Activated CD4-positive, alpha-beta memory T cell treated with anti-CD3 and anti-CD28 coated beads for 36 hours (primary cell): ENCODE measurements at regions not wholly inside any gene's neighbourhood (a gene's known extent, or its start where the extent isn't known, plus 50 kb on each side); places are given as distances from the start of the nearest gene placed in this dataset.

ENCODE experiments used
- CTCF ChIA-PET: fragments of 350-600 bp; sonication (Branson Sonifier 250); formaldehyde crosslinking; loops from one replicate; lab custom pipeline; 2021; ENCODE audit warnings: antibody characterized with exemption, inconsistent platforms; lab: Charles Lee
- POLR2A ChIA-PET: fragments of 350-600 bp; sonication (Branson Sonifier 250); formaldehyde crosslinking; loops from one replicate; lab custom pipeline; 2021; ENCODE audit warnings: antibody characterized with exemption; lab: Charles Lee
- DNase-seq: peaks from one replicate; pipeline ENCODE4 v3.0.0-alpha.2; 2020
- H3K27ac Mint-ChIP-seq: one replicate; pipeline ENCODE4 v1.8.0; 2021; ENCODE audit warnings: mixed read lengths
- H3K27me3 Mint-ChIP-seq: one replicate; pipeline ENCODE4 v1.8.0; 2021; ENCODE audit warnings: mixed read lengths
- H3K36me3 Mint-ChIP-seq: one replicate; pipeline ENCODE4 v1.8.0; 2021; ENCODE audit warnings: mixed read lengths
- H3K4me1 Mint-ChIP-seq: one replicate; pipeline ENCODE4 v1.8.0; 2021; ENCODE audit warnings: low read depth, mixed read lengths
- H3K4me3 Mint-ChIP-seq: one replicate; pipeline ENCODE4 v1.8.0; 2021; ENCODE audit warnings: mild to moderate bottlenecking, mixed read lengths
- H3K9me3 Mint-ChIP-seq: one replicate; pipeline ENCODE4 v1.8.0; 2021; ENCODE audit warnings: mixed read lengths
- intact Hi-C: fragments of 100-400 bp; cut with micrococcal nuclease; formaldehyde crosslinking; loops from one replicate; pipeline ENCODE4 v1.15.1; 2023

DNA sequence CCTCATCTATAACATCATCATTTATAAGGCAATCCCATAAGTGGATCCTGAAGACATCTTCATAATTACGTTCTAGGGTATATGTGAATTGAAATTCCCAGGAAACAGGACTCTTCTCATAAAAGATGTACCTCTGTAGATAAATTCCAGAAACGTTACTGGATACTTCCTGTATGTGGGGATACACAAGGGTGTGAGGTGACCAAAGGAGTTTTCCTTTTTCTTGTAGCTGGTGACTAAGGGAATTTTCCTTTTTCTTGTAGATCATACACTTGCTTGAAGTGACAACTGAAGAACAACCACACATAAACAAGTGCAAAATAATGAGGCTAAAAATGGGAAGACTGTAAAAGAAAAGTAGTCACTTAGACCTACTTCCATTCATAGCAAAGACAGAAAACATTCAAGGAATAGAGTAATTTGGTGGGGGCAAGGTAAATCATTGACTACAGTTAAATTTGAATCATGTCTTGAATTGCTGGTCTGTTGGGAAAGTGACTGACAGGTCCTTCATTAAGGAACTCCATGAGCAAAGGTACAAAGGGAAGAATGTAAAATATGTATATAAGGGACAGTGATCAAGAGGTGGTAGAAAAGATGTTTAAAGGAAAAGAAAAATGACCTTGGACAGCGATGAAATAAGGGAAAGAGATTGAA, 53.2 kb upstream of the UBE2E3 start:
- H3K9me3 Mint-ChIP-seq, result no peaks in the 10 kb centered on the region
- peaks cover 1% of the 10 kb centered on the region for H3K27me3 Mint-ChIP-seq
- H3K4me3 Mint-ChIP-seq, result no peak overlapping the region
- intact Hi-C loops, result no loop called here
- POLR2A ChIA-PET, result no interaction called here
- no peak for DNase-seq
- H3K27ac Mint-ChIP-seq, result no peak overlapping the region
- H3K4me1 Mint-ChIP-seq, result no peaks in the 10 kb centered on the region
- H3K36me3 Mint-ChIP-seq, result no peaks in the 10 kb centered on the region
- CTCF ChIA-PET, result no interaction called here

DNA sequence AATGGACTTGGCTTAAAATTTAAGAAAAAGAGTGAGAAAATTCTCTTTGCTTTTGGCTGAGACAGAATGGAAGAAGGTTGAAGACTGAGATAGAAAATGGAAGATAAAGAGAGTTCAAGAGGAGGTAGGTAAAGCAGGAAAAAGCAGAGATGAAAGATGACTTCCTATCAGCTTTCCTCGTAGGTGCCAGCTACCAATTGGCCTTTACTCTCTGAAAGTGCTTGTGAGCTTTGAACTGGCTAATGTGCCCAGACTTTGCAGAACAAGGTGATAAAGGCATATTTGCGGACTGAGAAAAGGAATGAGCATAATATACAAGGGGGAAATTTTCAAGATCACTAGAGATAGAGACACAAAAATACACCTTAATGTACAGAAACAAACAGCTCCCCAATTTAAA, 54.7 kb upstream of the UBE2E3 start:
- Mint-ChIP-seq H3K4me3 (no peak overlapping the region), H3K27ac (no peak overlapping the region), H3K36me3 (no peaks in the 10 kb centered on the region), H3K4me1 (no peaks in the 10 kb centered on the region), H3K27me3 (peaks cover 1% of the 10 kb centered on the region), H3K9me3 (no peaks in the 10 kb centered on the region)
- ChIA-PET CTCF (no interaction called here), POLR2A (no interaction called here)
- intact Hi-C loops, result no loop called here
- DNase-seq, result no peak

GRCh38 chr2:180924063-180924462, 56.3 kb upstream of the UBE2E3 start:
- CTCF ChIA-PET, result interaction anchor here (0.7 kb wide), 1 partner anchor 801 kb away, joined by 3 read pairs; no protein-coding TSS in a partner anchor
- H3K36me3 Mint-ChIP-seq, result no peaks in the 10 kb centered on the region
- no peaks in the 10 kb centered on the region for H3K9me3 Mint-ChIP-seq
- DNase-seq, result no peak
- intact Hi-C loops, result no loop called here
- H3K4me3 Mint-ChIP-seq, result no peak overlapping the region
- H3K4me1 Mint-ChIP-seq, result no peaks in the 10 kb centered on the region
- no peak overlapping the region for H3K27ac Mint-ChIP-seq
- POLR2A ChIA-PET, result no interaction called here
- H3K27me3 Mint-ChIP-seq, result peaks cover 3% of the 10 kb centered on the region

DNA sequence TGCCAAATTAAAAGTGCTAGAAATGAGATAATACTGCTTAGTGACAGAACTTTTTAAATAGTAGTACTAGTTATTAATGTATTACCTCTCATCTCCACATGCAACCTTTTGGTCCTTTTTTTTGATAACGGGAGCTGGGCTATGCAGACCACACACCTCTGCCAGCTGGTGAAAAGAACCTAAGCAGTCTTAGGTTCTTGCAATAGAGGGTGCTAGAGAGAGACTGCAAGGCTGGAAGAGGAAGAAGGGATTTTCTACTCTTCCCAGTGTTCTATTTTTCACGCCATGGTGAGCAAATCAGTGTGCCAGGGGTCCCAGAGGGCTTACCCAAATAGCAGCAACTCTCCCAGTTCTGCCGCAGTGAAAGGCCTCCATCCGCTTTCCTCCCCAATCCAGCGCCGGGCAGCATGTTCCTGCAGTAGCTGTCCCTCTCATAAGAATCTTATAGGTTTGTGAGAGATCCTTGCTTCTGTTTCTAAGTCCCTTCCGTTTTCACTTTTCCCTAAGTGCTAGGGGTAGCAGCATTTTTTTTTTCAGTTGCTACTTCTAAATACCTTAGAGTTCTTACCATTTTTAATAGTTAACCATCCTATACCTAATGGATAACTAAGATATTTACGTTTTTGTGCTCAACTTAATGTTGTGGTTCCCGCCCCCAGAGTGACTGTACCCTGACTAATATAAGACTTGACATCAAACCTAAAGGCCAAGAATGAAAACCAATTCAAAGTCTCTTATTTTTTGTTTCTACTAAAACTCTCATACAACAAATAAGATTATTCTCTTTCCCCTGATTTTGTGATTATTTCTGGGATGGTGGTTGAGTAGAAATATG, 69.4 kb upstream of the UBE2E3 start:
- ChIA-PET CTCF (interaction anchor here (0.6 kb wide), 1 partner anchor 174 kb away, joined by 3 read pairs; no protein-coding TSS in a partner anchor), POLR2A (no interaction called here)
- intact Hi-C loops, result no loop called here
- H3K27ac Mint-ChIP-seq, result no peak overlapping the region
- no peaks in the 10 kb centered on the region for H3K36me3 Mint-ChIP-seq
- no peaks in the 10 kb centered on the region for H3K9me3 Mint-ChIP-seq
- no peak for DNase-seq
- peaks cover 8% of the 10 kb centered on the region for H3K27me3 Mint-ChIP-seq
- no peaks in the 10 kb centered on the region for H3K4me1 Mint-ChIP-seq
- no peak overlapping the region for H3K4me3 Mint-ChIP-seq

DNA sequence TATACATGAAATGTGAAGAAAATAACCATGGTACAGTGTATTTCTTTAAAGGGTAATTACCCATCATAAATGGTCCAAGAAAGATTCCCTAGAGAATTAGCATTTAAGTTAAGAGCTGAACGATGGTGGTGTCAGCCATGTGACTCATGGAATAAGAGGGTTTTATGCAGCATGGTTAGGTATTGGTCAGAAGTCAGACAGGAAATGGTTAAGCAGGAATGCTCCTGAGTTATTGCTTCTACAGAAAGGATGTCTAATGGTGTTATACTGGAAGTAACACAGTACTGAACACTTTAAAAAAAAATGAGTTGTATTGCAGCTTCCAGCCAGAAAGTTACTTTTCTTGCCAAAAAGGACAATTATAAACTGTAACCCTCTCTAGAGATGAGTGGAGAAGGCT, 72.7 kb upstream of the UBE2E3 start:
- no peaks in the 10 kb centered on the region for H3K4me1 Mint-ChIP-seq
- H3K4me3 Mint-ChIP-seq, result no peak overlapping the region
- DNase-seq, result no peak
- H3K27ac Mint-ChIP-seq, result no peak overlapping the region
- H3K9me3 Mint-ChIP-seq, result no peaks in the 10 kb centered on the region
- intact Hi-C loops, result no loop called here
- peaks cover 8% of the 10 kb centered on the region for H3K27me3 Mint-ChIP-seq
- POLR2A ChIA-PET, result no interaction called here
- CTCF ChIA-PET, result no interaction called here
- H3K36me3 Mint-ChIP-seq, result no peaks in the 10 kb centered on the region

- Mint-ChIP-seq H3K4me3 (no peak overlapping the region), H3K27me3 (peaks cover 12% of the 10 kb centered on the region), H3K36me3 (no peaks in the 10 kb centered on the region), H3K4me1 (no peaks in the 10 kb centered on the region), H3K9me3 (no peaks in the 10 kb centered on the region), H3K27ac (no peak overlapping the region)
- DNase-seq, result no peak
- CTCF ChIA-PET, result no interaction called here
- POLR2A ChIA-PET, result no interaction called here
- intact Hi-C loops, result no loop called here
These were observed 74.9 kb upstream of the UBE2E3 start for GRCh38 chr2:180905461-180905860.

DNA sequence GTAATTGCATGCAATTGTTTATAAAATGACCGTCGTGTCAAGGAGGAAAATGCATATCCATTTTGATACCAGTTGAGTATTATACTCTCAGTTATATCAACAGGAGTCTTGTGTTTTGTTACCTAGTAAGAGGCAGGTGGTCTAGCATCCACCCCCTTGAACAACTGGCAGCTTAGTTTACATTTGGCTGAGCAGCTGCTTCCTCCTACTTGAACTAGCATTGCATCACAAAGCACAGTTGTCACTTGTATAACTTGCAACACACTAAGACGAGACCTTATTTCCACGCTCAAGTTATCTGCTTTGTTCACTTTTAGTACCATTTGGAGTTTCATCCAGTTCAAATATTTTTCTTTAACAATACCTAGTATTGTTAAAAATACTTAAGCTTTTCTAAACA, 75.4 kb upstream of the UBE2E3 start:
- no peak overlapping the region for H3K27ac Mint-ChIP-seq
- no peaks in the 10 kb centered on the region for H3K9me3 Mint-ChIP-seq
- intact Hi-C loops, result no loop called here
- no peaks in the 10 kb centered on the region for H3K36me3 Mint-ChIP-seq
- H3K4me1 Mint-ChIP-seq, result no peaks in the 10 kb centered on the region
- CTCF ChIA-PET, result no interaction called here
- POLR2A ChIA-PET, result no interaction called here
- peaks cover 12% of the 10 kb centered on the region for H3K27me3 Mint-ChIP-seq
- no peak for DNase-seq
- no peak overlapping the region for H3K4me3 Mint-ChIP-seq

DNA sequence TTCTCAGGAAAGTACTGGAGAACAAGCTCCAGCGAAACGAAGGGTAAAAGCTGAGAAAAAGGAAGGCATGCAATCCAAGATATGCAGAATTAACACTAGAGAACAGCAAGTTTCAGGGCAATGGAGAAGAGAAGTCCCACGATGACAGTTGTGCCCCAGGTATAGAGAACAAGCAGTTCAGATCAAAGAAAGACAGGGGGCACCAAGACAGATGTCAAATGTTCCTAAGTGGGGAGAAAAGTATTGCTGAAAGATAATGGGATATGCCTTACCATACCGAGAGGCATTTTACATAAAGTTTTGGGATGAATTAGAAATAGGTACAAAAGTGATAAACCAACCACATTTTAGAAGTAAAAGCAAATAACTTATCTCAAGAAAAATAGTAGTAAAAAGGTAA, 79.1 kb upstream of the UBE2E3 start:
- no peak overlapping the region for H3K4me3 Mint-ChIP-seq
- DNase-seq, result no peak
- H3K27ac Mint-ChIP-seq, result no peak overlapping the region
- peaks cover 10% of the 10 kb centered on the region for H3K27me3 Mint-ChIP-seq
- ChIA-PET CTCF (no interaction called here), POLR2A (no interaction called here)
- no peaks in the 10 kb centered on the region for H3K36me3 Mint-ChIP-seq
- intact Hi-C loops, result no loop called here
- no peaks in the 10 kb centered on the region for H3K4me1 Mint-ChIP-seq
- no peaks in the 10 kb centered on the region for H3K9me3 Mint-ChIP-seq

DNA sequence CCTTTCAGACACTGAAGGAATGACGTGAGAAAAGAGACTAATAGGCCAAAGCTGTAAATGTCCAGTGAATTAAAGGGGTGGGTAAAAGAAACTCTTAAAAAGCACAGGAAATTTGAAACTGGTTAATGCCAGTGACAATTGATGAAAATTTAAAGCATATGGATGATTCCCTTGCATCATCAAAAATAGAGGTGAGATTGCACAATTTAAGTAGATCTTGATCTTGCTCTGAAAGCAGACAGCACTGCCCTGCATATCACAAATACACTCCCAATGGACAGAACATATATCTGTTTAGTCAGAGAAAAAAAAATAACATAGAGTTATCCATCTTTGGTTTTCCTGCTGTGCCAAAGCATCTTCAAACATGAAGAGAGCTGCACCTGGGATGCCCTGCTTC, 86.7 kb upstream of the UBE2E3 start:
- Mint-ChIP-seq H3K27me3 (peaks cover 2% of the 10 kb centered on the region), H3K27ac (no peak overlapping the region), H3K4me3 (no peak overlapping the region), H3K36me3 (no peaks in the 10 kb centered on the region), H3K9me3 (no peaks in the 10 kb centered on the region), H3K4me1 (no peaks in the 10 kb centered on the region)
- ChIA-PET POLR2A (no interaction called here), CTCF (no interaction called here)
- intact Hi-C loops, result no loop called here
- no peak for DNase-seq

- ChIA-PET POLR2A (no interaction called here), CTCF (no interaction called here)
- intact Hi-C loops, result no loop called here
- no peaks in the 10 kb centered on the region for H3K27me3 Mint-ChIP-seq
- H3K4me3 Mint-ChIP-seq, result no peak overlapping the region
- H3K9me3 Mint-ChIP-seq, result no peaks in the 10 kb centered on the region
- H3K4me1 Mint-ChIP-seq, result no peaks in the 10 kb centered on the region
- DNase-seq, result no peak
- H3K27ac Mint-ChIP-seq, result no peak overlapping the region
- H3K36me3 Mint-ChIP-seq, result no peaks in the 10 kb centered on the region
These were observed 88.3 kb upstream of the UBE2E3 start for GRCh38 chr2:180892091-180892490.

- Mint-ChIP-seq H3K36me3 (no peaks in the 10 kb centered on the region), H3K9me3 (no peaks in the 10 kb centered on the region), H3K27me3 (no peaks in the 10 kb centered on the region), H3K4me3 (no peak overlapping the region), H3K4me1 (no peaks in the 10 kb centered on the region), H3K27ac (no peak overlapping the region)
- DNase-seq, result no peak
- intact Hi-C loops, result no loop called here
- ChIA-PET CTCF (no interaction called here), POLR2A (no interaction called here)
These were observed 89.0 kb upstream of the UBE2E3 start for GRCh38 chr2:180891360-180891759.

DNA sequence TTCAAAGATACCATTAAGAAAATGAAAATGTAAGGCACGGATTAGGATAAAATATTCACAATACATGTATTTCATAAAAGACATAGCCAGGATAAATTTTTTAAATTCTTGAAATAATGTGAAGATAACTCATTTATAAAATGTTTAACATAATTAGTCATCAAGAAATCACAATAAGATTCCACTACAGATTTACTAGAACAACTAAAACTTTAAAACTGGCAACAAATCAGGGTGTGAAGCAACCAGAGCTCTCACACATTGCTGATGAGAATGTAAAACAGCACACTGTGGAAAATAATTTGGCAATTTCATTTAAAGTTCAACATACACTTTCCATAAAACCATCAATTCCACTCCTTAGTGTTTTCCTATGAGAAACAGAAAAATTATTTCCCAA, 89.6 kb upstream of the UBE2E3 start:
- intact Hi-C loops, result no loop called here
- no peaks in the 10 kb centered on the region for H3K4me1 Mint-ChIP-seq
- POLR2A ChIA-PET, result no interaction called here

DNA sequence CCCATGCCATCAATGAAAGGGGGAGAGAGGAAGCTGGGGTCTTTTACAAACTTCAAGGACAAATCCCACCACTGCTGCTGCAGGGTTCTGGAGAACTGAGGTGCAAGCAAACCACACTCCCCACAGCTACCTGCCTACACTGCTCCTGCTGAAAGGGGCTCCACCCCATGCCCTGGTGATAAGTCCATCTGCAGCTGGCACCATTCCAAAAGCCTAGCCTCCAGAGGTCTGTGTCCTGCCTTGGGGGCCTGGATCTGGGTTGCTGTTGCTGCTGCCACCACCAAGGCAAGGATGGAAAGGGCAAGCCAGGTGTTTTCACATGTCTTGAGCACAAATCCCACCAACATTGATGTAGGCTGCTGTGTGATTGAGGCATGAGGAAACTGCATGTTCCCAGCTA, 97.4 kb upstream of the UBE2E3 start:
- intact Hi-C loops, result no loop called here
- no peaks in the 10 kb centered on the region for H3K4me1 Mint-ChIP-seq
- ChIA-PET CTCF (no interaction called here), POLR2A (no interaction called here)
- DNase-seq, result no peak
- H3K36me3 Mint-ChIP-seq, result no peaks in the 10 kb centered on the region
- no peak overlapping the region for H3K4me3 Mint-ChIP-seq
- peaks cover 6% of the 10 kb centered on the region for H3K9me3 Mint-ChIP-seq
- no peaks in the 10 kb centered on the region for H3K27me3 Mint-ChIP-seq
- H3K27ac Mint-ChIP-seq, result no peak overlapping the region

More for the DNA sequence above, 89.6 kb upstream of the UBE2E3 start:
- no peak for DNase-seq
- H3K36me3 Mint-ChIP-seq, result no peaks in the 10 kb centered on the region
- H3K27ac Mint-ChIP-seq, result no peak overlapping the region
- CTCF ChIA-PET, result no interaction called here
- H3K4me3 Mint-ChIP-seq, result no peak overlapping the region
- H3K9me3 Mint-ChIP-seq, result no peaks in the 10 kb centered on the region
- no peaks in the 10 kb centered on the region for H3K27me3 Mint-ChIP-seq
